ENCODE measurements at regions not wholly inside any gene's neighbourhood (a gene's known extent, or its start where the extent isn't known, plus 50 kb on each side); places are given as distances from the start of the nearest gene placed in this dataset.

DNA sequence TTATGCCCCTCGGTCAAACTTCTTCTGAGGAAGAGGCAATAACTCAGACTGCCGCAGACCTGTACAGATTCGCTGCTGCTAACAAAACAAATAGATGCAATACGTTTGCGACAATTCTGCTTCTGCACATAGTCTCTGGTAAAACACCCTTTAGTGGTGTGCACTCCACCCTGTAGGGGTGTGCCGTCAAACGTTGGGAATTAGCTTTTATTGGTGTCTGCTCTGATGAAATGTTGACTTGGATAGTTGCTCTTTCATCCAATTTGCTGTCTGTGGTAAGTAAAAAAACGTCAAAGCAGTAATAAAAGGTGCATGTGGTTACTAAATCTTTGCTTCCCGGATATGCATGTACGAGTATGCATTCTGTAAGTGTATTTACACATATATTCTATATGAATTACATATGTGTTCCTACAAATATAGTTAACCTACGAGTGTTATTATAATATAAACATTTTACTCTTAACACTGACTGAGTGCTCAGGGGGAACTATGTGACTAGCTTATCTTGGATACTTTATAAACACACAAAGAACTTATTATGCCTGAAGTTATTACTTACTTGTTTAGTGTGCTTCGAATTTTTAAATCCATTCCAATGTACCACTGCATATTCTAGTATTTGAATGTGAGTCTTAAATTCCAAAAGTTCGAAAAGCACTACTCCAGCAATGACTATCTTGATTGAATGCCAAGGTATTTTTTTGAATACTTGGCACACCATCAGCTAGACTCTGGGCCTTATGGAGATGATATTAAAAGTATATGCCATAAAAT, 610.2 kb downstream of the ZEB2 start:
- no peak overlapping the region for H3K27ac ChIP-seq
- H3K27me3 ChIP-seq, result no peaks in the 10 kb centered on the region
- H3K4me1 ChIP-seq, result no peaks in the 10 kb centered on the region
- DNase-seq, result no peak
- no peaks in the 10 kb centered on the region for H3K36me3 ChIP-seq
- no peaks in the 10 kb centered on the region for H3K9me3 ChIP-seq
- intact Hi-C loops (cut with DNase I; ENCODE audit: low total_unique reads), result no loop called here
- TF ChIP-seq, protein P1, sequence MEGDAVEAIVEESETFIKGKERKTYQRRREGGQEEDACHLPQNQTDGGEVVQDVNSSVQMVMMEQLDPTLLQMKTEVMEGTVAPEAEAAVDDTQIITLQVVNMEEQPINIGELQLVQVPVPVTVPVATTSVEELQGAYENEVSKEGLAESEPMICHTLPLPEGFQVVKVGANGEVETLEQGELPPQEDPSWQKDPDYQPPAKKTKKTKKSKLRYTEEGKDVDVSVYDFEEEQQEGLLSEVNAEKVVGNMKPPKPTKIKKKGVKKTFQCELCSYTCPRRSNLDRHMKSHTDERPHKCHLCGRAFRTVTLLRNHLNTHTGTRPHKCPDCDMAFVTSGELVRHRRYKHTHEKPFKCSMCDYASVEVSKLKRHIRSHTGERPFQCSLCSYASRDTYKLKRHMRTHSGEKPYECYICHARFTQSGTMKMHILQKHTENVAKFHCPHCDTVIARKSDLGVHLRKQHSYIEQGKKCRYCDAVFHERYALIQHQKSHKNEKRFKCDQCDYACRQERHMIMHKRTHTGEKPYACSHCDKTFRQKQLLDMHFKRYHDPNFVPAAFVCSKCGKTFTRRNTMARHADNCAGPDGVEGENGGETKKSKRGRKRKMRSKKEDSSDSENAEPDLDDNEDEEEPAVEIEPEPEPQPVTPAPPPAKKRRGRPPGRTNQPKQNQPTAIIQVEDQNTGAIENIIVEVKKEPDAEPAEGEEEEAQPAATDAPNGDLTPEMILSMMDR (IDR thresholded peaks at IDR 0.05), result no peak
- no peak for TF ChIP-seq POLR2A (IDR thresholded peaks at IDR 0.05)
- no peak overlapping the region for H3K4me3 ChIP-seq

DNA sequence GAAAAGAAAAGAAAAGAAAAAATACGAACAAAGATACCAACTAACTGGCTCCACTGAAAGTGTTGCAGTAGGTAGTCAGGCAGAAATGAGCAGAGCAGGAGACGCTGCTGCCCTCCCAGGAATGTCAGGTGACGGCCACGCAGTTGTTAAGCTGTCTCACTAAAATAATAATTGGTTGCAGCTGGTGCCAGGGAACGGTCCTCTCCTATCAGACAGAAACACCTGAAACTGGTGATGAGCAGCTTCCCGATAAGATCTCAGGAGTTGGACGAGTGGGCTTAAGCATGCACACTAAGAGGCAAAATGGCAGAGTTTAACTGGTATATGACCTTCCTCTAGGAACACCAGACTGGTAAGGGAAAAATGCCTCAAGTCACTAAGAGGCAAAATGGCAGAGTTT, 611.1 kb downstream of the ZEB2 start:
- H3K27ac ChIP-seq, result no peak overlapping the region
- TF ChIP-seq, protein P1 (IDR thresholded peaks at IDR 0.05), result no peak
- no peak for TF ChIP-seq POLR2A (IDR thresholded peaks at IDR 0.05)

DNA sequence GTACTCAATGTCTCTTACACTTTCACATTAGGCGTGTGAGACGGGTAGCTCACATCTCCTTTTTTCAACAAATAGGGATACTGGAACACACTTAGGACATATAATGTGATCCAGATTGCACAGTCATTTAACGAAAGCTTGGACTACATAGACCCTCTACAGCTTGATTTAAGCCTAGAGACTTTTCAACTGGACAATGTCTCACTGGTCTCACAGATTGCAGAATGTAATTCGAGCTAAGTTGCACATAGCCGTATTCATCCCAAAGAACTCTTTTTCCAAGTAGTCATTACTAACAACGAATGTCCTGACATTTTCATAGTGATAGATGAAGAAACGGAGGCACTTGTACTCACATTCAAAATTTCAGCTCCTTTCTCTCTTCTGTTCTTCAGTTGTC, 612.1 kb downstream of the ZEB2 start:
- no peak overlapping the region for H3K4me3 ChIP-seq
- intact Hi-C loops (cut with DNase I; ENCODE audit: low total_unique reads), result no loop called here
- no peak for TF ChIP-seq POLR2A (IDR thresholded peaks at IDR 0.05)

More for the DNA sequence above, 611.1 kb downstream of the ZEB2 start:
- H3K4me3 ChIP-seq, result no peak overlapping the region
- no peaks in the 10 kb centered on the region for H3K36me3 ChIP-seq
- DNase-seq, result no peak
- no peaks in the 10 kb centered on the region for H3K9me3 ChIP-seq
- no peaks in the 10 kb centered on the region for H3K27me3 ChIP-seq
- intact Hi-C loops (cut with DNase I; ENCODE audit: low total_unique reads), result no loop called here
- no peaks in the 10 kb centered on the region for H3K4me1 ChIP-seq

DNA sequence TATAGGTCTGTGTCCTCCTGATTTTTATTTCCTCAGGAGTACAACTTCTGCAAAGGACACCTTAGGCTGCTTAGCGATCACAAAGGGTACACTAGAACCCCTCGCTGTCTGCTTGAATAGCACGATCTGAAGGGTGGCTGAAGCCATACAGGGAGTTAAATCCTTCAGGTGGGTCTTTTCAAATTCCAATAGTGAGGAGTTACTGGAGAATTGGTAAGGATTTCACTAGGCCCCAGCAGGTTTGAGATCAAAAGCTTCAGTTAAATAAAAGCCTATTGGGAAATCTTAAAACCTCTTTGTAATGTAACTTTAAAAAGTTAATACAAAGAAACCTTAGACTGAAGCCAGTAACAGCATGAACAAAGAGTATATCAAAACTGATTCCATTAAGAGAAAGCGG, 613.1 kb downstream of the ZEB2 start:
- no peak for DNase-seq
- Histone ChIP-seq H3K4me1 (no peaks in the 10 kb centered on the region), H3K27me3 (no peaks in the 10 kb centered on the region), H3K4me3 (no peak overlapping the region), H3K9me3 (no peaks in the 10 kb centered on the region), H3K27ac (no peak overlapping the region), H3K36me3 (no peaks in the 10 kb centered on the region)
- intact Hi-C loops (cut with DNase I; ENCODE audit: low total_unique reads), result no loop called here
- TF ChIP-seq, protein P1 (IDR thresholded peaks at IDR 0.05), result no peak
- TF ChIP-seq POLR2A (IDR thresholded peaks at IDR 0.05), result no peak

More for the DNA sequence above, 612.1 kb downstream of the ZEB2 start:
- Histone ChIP-seq H3K27me3 (no peaks in the 10 kb centered on the region), H3K9me3 (no peaks in the 10 kb centered on the region), H3K36me3 (no peaks in the 10 kb centered on the region), H3K27ac (no peak overlapping the region), H3K4me1 (no peaks in the 10 kb centered on the region)
- no peak for DNase-seq

DNA sequence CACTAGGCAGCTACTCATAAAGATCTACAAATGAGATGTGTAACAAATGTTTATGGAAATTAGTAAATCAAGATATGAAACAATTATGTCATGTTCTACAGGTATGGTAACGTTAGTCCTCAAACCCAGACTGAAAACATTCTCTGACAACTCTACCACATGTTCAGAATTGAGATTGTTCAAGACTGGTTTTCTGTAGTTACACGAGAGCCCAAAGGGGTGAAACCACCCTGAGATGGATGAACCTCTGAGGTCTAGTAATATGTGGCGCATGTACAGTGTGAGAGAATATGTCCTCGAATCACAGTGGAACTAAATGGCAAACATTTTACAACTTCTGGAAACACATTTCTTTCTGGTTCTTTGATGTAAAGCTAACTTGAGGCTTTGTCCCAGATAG, 614.3 kb downstream of the ZEB2 start:
- Histone ChIP-seq H3K4me3 (no peak overlapping the region), H3K4me1 (no peaks in the 10 kb centered on the region), H3K36me3 (no peaks in the 10 kb centered on the region), H3K9me3 (no peaks in the 10 kb centered on the region), H3K27me3 (no peaks in the 10 kb centered on the region), H3K27ac (no peak overlapping the region)
- intact Hi-C loops (cut with DNase I; ENCODE audit: low total_unique reads), result no loop called here
- TF ChIP-seq, protein P1 (IDR thresholded peaks at IDR 0.05), result no peak
- no peak for TF ChIP-seq POLR2A (IDR thresholded peaks at IDR 0.05)
- DNase-seq, result no peak

Measured in uterus (tissue), 3 donors.